ENCODE measurements at regions not wholly inside any gene's neighbourhood (a gene's known extent, or its start where the extent isn't known, plus 50 kb on each side); places are given as distances from the start of the nearest gene placed in this dataset.

- no peak for TF ChIP-seq CTCF (IDR thresholded peaks at IDR 0.05; ENCODE audit: low read depth, low read length)
- no peak for DNase-seq (ENCODE audit: low read depth, low spot score)
- in situ Hi-C loops (cut with HindIII; ENCODE audit: low sequenced_read_pairs) = no loop called here
- no peak overlapping the region for H3K4me3 ChIP-seq (ENCODE audit: low read depth, low read length)
Observed at GRCh38 chr10:29050081-29050480, 238.8 kb upstream of the LYZL1 start.

GRCh38 chr10:29055101-29055500 lies 233.8 kb upstream of the LYZL1 start:
- in situ Hi-C loops (cut with HindIII; ENCODE audit: low sequenced_read_pairs) = no loop called here
- no peak for DNase-seq (ENCODE audit: low read depth, low spot score)
- no peak overlapping the region for H3K4me3 ChIP-seq (ENCODE audit: low read depth, low read length)
- no peak for TF ChIP-seq CTCF (IDR thresholded peaks at IDR 0.05; ENCODE audit: low read depth, low read length)

- TF ChIP-seq CTCF (IDR thresholded peaks at IDR 0.05; ENCODE audit: low read depth, low read length) = no peak
- no peak for DNase-seq (ENCODE audit: low read depth, low spot score)
- in situ Hi-C loops (cut with HindIII; ENCODE audit: low sequenced_read_pairs) = no loop called here
Observed at GRCh38 chr10:29056729-29057128, 232.1 kb upstream of the LYZL1 start.

GRCh38 chr10:29057822-29058331 lies 231.0 kb upstream of the LYZL1 start:
- no peak for DNase-seq (ENCODE audit: low read depth, low spot score)
- no peak for TF ChIP-seq CTCF (IDR thresholded peaks at IDR 0.05; ENCODE audit: low read depth, low read length)
- no peak overlapping the region for H3K4me3 ChIP-seq (ENCODE audit: low read depth, low read length)
- in situ Hi-C loops (cut with HindIII; ENCODE audit: low sequenced_read_pairs) = no loop called here

More at GRCh38 chr10:29056729-29057128, 232.1 kb upstream of the LYZL1 start:
- no peak overlapping the region for H3K4me3 ChIP-seq (ENCODE audit: low read depth, low read length)

GRCh38 chr10:29063806-29064644 lies 224.8 kb upstream of the LYZL1 start:
- in situ Hi-C loops (cut with HindIII; ENCODE audit: low sequenced_read_pairs) = no loop called here
- TF ChIP-seq CTCF (IDR thresholded peaks at IDR 0.05; ENCODE audit: low read depth, low read length) = no peak
- no peak for DNase-seq (ENCODE audit: low read depth, low spot score)
- no peak overlapping the region for H3K4me3 ChIP-seq (ENCODE audit: low read depth, low read length)

GRCh38 chr10:29064680-29065079 lies 224.2 kb upstream of the LYZL1 start:
- no peak for DNase-seq (ENCODE audit: low read depth, low spot score)
- in situ Hi-C loops (cut with HindIII; ENCODE audit: low sequenced_read_pairs) = no loop called here
- H3K4me3 ChIP-seq (ENCODE audit: low read depth, low read length) = no peak overlapping the region
- TF ChIP-seq CTCF (IDR thresholded peaks at IDR 0.05; ENCODE audit: low read depth, low read length) = no peak
